ENCODE measurements at regions not wholly inside any gene's neighbourhood (a gene's known extent, or its start where the extent isn't known, plus 50 kb on each side); places are given as distances from the start of the nearest gene placed in this dataset.
"Not testable (repeated sequence)": the region's sequence is repeated elsewhere in the genome, so short reads cannot be mapped to it uniquely, and the experiment has no call there.

- no peak for DNase-seq
Observed at GRCh38 chr12:97714107-97714563, 251.5 kb downstream of the RMST start.

- no peak for DNase-seq
Observed at GRCh38 chr12:97716356-97716755, 253.8 kb downstream of the RMST start.

GRCh38 chr12:97723801-97724200 is 261.2 kb downstream of the RMST start:
- DNase-seq = not testable (repeated sequence)

GRCh38 chr12:97745406-97746101 is 282.9 kb downstream of the RMST start:
- no peak for DNase-seq

GRCh38 chr12:97748298-97748697 is 285.7 kb downstream of the RMST start:
- peak; percentile 73 for DNase-seq

GRCh38 chr12:97751704-97752103 is 289.1 kb downstream of the RMST start:
- no peak for DNase-seq

GRCh38 chr12:97752129-97752528 is 289.5 kb downstream of the RMST start:
- peak; percentile 99 for DNase-seq

- DNase-seq = no peak
Observed at GRCh38 chr12:97753332-97753731, 290.7 kb downstream of the RMST start.

GRCh38 chr12:97754306-97754705 is 291.7 kb downstream of the RMST start:
- no peak for DNase-seq

- no peak for DNase-seq
Observed at GRCh38 chr12:97756066-97756666, 293.6 kb downstream of the RMST start.

GRCh38 chr12:97756741-97757140 is 294.1 kb downstream of the RMST start:
- no peak for DNase-seq

GRCh38 chr12:97757481-97758193 is 295.0 kb downstream of the RMST start:
- DNase-seq = no peak

GRCh38 chr12:97758194-97758501 is 295.5 kb downstream of the RMST start:
- DNase-seq = no peak

- no peak for DNase-seq
Observed at GRCh38 chr12:97758586-97758985, 296.0 kb downstream of the RMST start.

- no peak for DNase-seq
Observed at GRCh38 chr12:97760601-97761000, 298.0 kb downstream of the RMST start.

- no peak for DNase-seq
Observed at GRCh38 chr12:97763113-97763512, 300.5 kb downstream of the RMST start.

GRCh38 chr12:97764700-97765099 is 302.1 kb downstream of the RMST start:
- no peak for DNase-seq

- no peak for DNase-seq
Observed at GRCh38 chr12:97767347-97767746, 304.7 kb downstream of the RMST start.

GRCh38 chr12:97778111-97778510 is 315.5 kb downstream of the RMST start:
- no peak for DNase-seq

- DNase-seq = no peak
Observed at GRCh38 chr12:97781342-97781741, 318.7 kb downstream of the RMST start.

GRCh38 chr12:97784904-97785303 is 322.3 kb downstream of the RMST start:
- DNase-seq = no peak

- no peak for DNase-seq
Observed at GRCh38 chr12:97790281-97790680, 327.7 kb downstream of the RMST start.

- DNase-seq = peak; percentile 19
Observed at GRCh38 chr12:97797473-97797872, 334.9 kb downstream of the RMST start.

GRCh38 chr12:97800561-97800960 is 338.0 kb downstream of the RMST start:
- DNase-seq = no peak

Data from NCI-H2081 treated with DMSO at 0.1 percent for 48 hours (cell line).